MM.1S (cell line): ENCODE measurements at regions not wholly inside any gene's neighbourhood (a gene's known extent, or its start where the extent isn't known, plus 50 kb on each side); places are given as distances from the start of the nearest gene placed in this dataset.

ENCODE experiments used
- CTCF ChIP-seq: fragments of 300-600 bp; sonication (generic); IDR thresholded peaks from 2 replicates; pipeline ENCODE4 v1.5.1; 2016; ENCODE audit warnings: antibody characterized with exemption, low read length, mixed read lengths
- EZH2 ChIP-seq: fragments of 300-600 bp; sonication (generic); optimal IDR thresholded peaks from 2 replicates; pipeline ENCODE3; 2017; ENCODE audit warnings: low read depth, mild to moderate bottlenecking, antibody characterized with exemption, low read length, mixed read lengths

GRCh38 chr5:179420476-179420875 is 75.2 kb upstream of the ADAMTS2 start:
- TF ChIP-seq CTCF (no peak), EZH2 (no peak)
